PC-3 (cell line): ENCODE measurements at regions not wholly inside any gene's neighbourhood (a gene's known extent, or its start where the extent isn't known, plus 50 kb on each side); places are given as distances from the start of the nearest gene placed in this dataset.

Source experiments
- EZH2 ChIP-seq: fragments of 300-600 bp; sonication (generic); IDR thresholded peaks from one replicate; pipeline ENCODE4 v1.6.1; 2017; ENCODE audit warnings: antibody characterized with exemption, mild to moderate bottlenecking, low read length; ENCODE audit not compliant: unreplicated experiment
- TF ChIP-seq, protein P1 (sequence below): fragments of 300-600 bp; sonication (generic); conservative IDR thresholded peaks from 2 replicates; pipeline ENCODE4 v1.5.1; 2017; ENCODE audit warnings: antibody characterized with exemption, low read depth, mild to moderate bottlenecking, low read length

DNA sequence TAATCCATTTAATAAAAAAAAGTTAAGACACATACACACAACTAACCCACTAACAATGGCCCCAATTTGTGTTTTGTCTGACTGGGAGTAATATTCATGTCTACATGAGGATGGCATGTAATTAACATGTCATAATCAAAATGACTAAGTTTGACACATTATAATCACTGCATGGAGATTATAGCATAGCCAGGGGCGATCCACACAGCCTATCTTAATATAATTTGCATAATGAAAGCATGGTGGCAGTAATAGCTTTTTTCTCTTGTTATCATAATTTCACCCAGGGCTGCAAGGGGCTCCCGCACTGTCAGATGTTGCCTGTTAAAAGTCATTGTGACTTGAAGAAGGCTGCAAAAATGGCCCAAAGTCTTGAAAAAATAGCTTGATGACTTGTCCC lies 243.7 kb downstream of the SMAD2 start:
- TF ChIP-seq EZH2: no peak
- TF ChIP-seq, protein P1, sequence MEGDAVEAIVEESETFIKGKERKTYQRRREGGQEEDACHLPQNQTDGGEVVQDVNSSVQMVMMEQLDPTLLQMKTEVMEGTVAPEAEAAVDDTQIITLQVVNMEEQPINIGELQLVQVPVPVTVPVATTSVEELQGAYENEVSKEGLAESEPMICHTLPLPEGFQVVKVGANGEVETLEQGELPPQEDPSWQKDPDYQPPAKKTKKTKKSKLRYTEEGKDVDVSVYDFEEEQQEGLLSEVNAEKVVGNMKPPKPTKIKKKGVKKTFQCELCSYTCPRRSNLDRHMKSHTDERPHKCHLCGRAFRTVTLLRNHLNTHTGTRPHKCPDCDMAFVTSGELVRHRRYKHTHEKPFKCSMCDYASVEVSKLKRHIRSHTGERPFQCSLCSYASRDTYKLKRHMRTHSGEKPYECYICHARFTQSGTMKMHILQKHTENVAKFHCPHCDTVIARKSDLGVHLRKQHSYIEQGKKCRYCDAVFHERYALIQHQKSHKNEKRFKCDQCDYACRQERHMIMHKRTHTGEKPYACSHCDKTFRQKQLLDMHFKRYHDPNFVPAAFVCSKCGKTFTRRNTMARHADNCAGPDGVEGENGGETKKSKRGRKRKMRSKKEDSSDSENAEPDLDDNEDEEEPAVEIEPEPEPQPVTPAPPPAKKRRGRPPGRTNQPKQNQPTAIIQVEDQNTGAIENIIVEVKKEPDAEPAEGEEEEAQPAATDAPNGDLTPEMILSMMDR: no peak
